GM23338 (cell line): ENCODE measurements at regions not wholly inside any gene's neighbourhood (a gene's known extent, or its start where the extent isn't known, plus 50 kb on each side); places are given as distances from the start of the nearest gene placed in this dataset.

Source experiments
- ATAC-seq: fragments of 200-7000 bp; cut with Tn5 transposase; 3 replicates; pipeline ENCODE4 v1.9.1; 2020
- DNase-seq: peaks from one replicate; pipeline ENCODE4 v3.0.0-alpha.2; 2015; ENCODE audit warnings: low spot score
- H2AFZ ChIP-seq: fragments of 200-600 bp; sonication (generic); 2 replicates; pipeline ENCODE4 v1.8.0; 2016; ENCODE audit warnings: antibody characterized with exemption, mild to moderate bottlenecking, moderate library complexity
- H3F3A ChIP-seq: fragments of 200-600 bp; sonication (generic); replicated peaks from 2 replicates; pipeline ENCODE4 v1.8.0; 2017; ENCODE audit warnings: antibody characterized with exemption, mixed run types, low read depth
- H3K27ac ChIP-seq: fragments of 200-600 bp; sonication (generic); 2 replicates; pipeline ENCODE4 v1.6.1; 2016; ENCODE audit warnings: low read depth
- H3K27me3 ChIP-seq: fragments of 200-600 bp; sonication (generic); 2 replicates; pipeline ENCODE4 v1.8.0; 2016; ENCODE audit warnings: mild to moderate bottlenecking, mixed run types, moderate library complexity; ENCODE audit not compliant: insufficient read depth
- H3K36me3 ChIP-seq: fragments of 200-600 bp; sonication (generic); 2 replicates; pipeline ENCODE4 v1.8.0; 2016; ENCODE audit warnings: mild to moderate bottlenecking; ENCODE audit not compliant: insufficient read depth
- H3K4me1 ChIP-seq: fragments of 200-600 bp; sonication (generic); 2 replicates; pipeline ENCODE4 v1.8.0; 2016; ENCODE audit warnings: mild to moderate bottlenecking, moderate library complexity; ENCODE audit not compliant: insufficient read depth
- H3K4me2 ChIP-seq: fragments of 200-600 bp; sonication (generic); 2 replicates; pipeline ENCODE4 v1.7.1; 2017; ENCODE audit warnings: mixed run types
- H3K4me3 ChIP-seq: fragments of 200-600 bp; sonication (generic); 2 replicates; pipeline ENCODE4 v1.6.1; 2016; ENCODE audit warnings: mixed run types
- H3K79me2 ChIP-seq: fragments of 200-600 bp; sonication (generic); replicated peaks from 2 replicates; pipeline ENCODE4 v1.8.0; 2017; ENCODE audit warnings: mild to moderate bottlenecking; ENCODE audit not compliant: insufficient read depth
- H3K9me2 ChIP-seq: fragments of 200-600 bp; sonication (generic); 2 replicates; pipeline ENCODE4 v1.8.0; 2017; ENCODE audit not compliant: insufficient read depth
- H4K20me1 ChIP-seq: fragments of 200-600 bp; sonication (generic); replicated peaks from 2 replicates; pipeline ENCODE4 v1.8.0; 2017; ENCODE audit warnings: mild to moderate bottlenecking; ENCODE audit not compliant: insufficient read depth
- H3K27ac Mint-ChIP-seq: 2 replicates; pipeline ENCODE4 v1.8.0; 2020; ENCODE audit warnings: inconsistent platforms, mild to moderate bottlenecking, moderate library complexity, mixed read lengths
- H3K27me3 Mint-ChIP-seq: 3 replicates; pipeline ENCODE4 v1.8.0; 2022; ENCODE audit warnings: low read depth, mild to moderate bottlenecking, moderate library complexity, mixed read lengths, inconsistent platforms; ENCODE audit not compliant: insufficient read depth, poor library complexity
- H3K36me3 Mint-ChIP-seq: 3 replicates; pipeline ENCODE4 v1.8.0; 2021; ENCODE audit warnings: low read depth, mild to moderate bottlenecking, inconsistent platforms, moderate library complexity, mixed read lengths
- H3K4me1 Mint-ChIP-seq: 3 replicates; pipeline ENCODE4 v1.8.0; 2020; ENCODE audit warnings: mild to moderate bottlenecking, inconsistent platforms, mixed read lengths
- H3K4me3 Mint-ChIP-seq: 3 replicates; pipeline ENCODE4 v1.8.0; 2021; ENCODE audit warnings: moderate library complexity, mild to moderate bottlenecking, inconsistent platforms, mixed read lengths
- H3K9me3 Mint-ChIP-seq: 3 replicates; pipeline ENCODE4 v1.8.0; 2020; ENCODE audit warnings: moderate library complexity, mild to moderate bottlenecking, inconsistent platforms, mixed read lengths
- EZH2phosphoT487 ChIP-seq: fragments of 200-600 bp; sonication (generic); IDR thresholded peaks from one replicate; pipeline ENCODE4 v1.8.1; 2018; ENCODE audit warnings: antibody characterized with exemption; ENCODE audit not compliant: unreplicated experiment
- POLR2AphosphoS5 ChIP-seq: IDR thresholded peaks from 2 replicates; pipeline ENCODE4 v1.6.1; 2016; ENCODE audit warnings: antibody characterized with exemption, low read depth
- ZNF114 ChIP-seq: fragments of 250-450 bp; sonication (Bioruptor Pico); IDR thresholded peaks from 2 replicates; pipeline ENCODE4 v1.5.0; 2020; ENCODE audit warnings: mild to moderate bottlenecking, moderate library complexity
- ZNF331 ChIP-seq: fragments of 250-450 bp; sonication (Bioruptor Pico); IDR thresholded peaks from 2 replicates; pipeline ENCODE4 v1.5.0; 2020; ENCODE audit warnings: low read depth, mild to moderate bottlenecking, moderate library complexity
- TF ChIP-seq, protein P1 (sequence below): fragments of 250-450 bp; sonication (Bioruptor Pico); IDR thresholded peaks from 2 replicates; pipeline ENCODE4 v1.5.0; 2020; ENCODE audit warnings: mild to moderate bottlenecking, moderate library complexity
- TF ChIP-seq, protein P2 (sequence below): IDR thresholded peaks from one replicate; pipeline ENCODE4 v1.6.1; 2018; ENCODE audit warnings: antibody characterized with exemption; ENCODE audit not compliant: unreplicated experiment
- TF ChIP-seq, protein P3 (sequence below), 2 experiments: fragments of 200-600 bp in 1 of 2; sonication (generic) in 1 of 2; conservative IDR thresholded peaks; 2 replicates each; pipeline versions ENCODE4 v1.5.1 to v1.6.1; 2016 to 2017; ENCODE audit warnings: antibody characterized with exemption in 2 of 2, low read depth in 2 of 2, mild to moderate bottlenecking in 2 of 2, moderate library complexity in 1 of 2
- TF ChIP-seq, protein P4 (sequence below): IDR thresholded peaks from 2 replicates; pipeline ENCODE4 v1.6.1; 2016; ENCODE audit warnings: antibody characterized with exemption

DNA sequence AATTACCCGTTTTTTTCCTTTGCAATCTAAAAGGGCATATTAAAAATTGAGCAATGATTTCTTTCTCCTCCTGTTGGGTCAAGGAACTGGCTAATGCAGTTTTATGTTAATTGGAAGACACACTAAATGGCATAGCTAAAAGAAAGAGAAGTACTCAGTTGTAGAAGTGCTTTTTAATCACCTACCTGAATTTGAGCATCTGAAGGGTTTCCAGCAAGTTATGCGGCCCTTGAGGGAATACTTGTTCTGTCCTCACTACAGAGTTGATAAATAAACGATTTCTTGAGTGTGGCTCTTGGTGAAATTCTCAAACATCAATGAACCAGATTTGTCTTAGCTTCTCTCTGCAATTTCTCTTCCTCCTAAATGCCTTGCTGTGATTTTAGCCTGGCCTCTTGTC, 184.1 kb upstream of the RPH3A start (continued):
- TF ChIP-seq, protein P1, sequence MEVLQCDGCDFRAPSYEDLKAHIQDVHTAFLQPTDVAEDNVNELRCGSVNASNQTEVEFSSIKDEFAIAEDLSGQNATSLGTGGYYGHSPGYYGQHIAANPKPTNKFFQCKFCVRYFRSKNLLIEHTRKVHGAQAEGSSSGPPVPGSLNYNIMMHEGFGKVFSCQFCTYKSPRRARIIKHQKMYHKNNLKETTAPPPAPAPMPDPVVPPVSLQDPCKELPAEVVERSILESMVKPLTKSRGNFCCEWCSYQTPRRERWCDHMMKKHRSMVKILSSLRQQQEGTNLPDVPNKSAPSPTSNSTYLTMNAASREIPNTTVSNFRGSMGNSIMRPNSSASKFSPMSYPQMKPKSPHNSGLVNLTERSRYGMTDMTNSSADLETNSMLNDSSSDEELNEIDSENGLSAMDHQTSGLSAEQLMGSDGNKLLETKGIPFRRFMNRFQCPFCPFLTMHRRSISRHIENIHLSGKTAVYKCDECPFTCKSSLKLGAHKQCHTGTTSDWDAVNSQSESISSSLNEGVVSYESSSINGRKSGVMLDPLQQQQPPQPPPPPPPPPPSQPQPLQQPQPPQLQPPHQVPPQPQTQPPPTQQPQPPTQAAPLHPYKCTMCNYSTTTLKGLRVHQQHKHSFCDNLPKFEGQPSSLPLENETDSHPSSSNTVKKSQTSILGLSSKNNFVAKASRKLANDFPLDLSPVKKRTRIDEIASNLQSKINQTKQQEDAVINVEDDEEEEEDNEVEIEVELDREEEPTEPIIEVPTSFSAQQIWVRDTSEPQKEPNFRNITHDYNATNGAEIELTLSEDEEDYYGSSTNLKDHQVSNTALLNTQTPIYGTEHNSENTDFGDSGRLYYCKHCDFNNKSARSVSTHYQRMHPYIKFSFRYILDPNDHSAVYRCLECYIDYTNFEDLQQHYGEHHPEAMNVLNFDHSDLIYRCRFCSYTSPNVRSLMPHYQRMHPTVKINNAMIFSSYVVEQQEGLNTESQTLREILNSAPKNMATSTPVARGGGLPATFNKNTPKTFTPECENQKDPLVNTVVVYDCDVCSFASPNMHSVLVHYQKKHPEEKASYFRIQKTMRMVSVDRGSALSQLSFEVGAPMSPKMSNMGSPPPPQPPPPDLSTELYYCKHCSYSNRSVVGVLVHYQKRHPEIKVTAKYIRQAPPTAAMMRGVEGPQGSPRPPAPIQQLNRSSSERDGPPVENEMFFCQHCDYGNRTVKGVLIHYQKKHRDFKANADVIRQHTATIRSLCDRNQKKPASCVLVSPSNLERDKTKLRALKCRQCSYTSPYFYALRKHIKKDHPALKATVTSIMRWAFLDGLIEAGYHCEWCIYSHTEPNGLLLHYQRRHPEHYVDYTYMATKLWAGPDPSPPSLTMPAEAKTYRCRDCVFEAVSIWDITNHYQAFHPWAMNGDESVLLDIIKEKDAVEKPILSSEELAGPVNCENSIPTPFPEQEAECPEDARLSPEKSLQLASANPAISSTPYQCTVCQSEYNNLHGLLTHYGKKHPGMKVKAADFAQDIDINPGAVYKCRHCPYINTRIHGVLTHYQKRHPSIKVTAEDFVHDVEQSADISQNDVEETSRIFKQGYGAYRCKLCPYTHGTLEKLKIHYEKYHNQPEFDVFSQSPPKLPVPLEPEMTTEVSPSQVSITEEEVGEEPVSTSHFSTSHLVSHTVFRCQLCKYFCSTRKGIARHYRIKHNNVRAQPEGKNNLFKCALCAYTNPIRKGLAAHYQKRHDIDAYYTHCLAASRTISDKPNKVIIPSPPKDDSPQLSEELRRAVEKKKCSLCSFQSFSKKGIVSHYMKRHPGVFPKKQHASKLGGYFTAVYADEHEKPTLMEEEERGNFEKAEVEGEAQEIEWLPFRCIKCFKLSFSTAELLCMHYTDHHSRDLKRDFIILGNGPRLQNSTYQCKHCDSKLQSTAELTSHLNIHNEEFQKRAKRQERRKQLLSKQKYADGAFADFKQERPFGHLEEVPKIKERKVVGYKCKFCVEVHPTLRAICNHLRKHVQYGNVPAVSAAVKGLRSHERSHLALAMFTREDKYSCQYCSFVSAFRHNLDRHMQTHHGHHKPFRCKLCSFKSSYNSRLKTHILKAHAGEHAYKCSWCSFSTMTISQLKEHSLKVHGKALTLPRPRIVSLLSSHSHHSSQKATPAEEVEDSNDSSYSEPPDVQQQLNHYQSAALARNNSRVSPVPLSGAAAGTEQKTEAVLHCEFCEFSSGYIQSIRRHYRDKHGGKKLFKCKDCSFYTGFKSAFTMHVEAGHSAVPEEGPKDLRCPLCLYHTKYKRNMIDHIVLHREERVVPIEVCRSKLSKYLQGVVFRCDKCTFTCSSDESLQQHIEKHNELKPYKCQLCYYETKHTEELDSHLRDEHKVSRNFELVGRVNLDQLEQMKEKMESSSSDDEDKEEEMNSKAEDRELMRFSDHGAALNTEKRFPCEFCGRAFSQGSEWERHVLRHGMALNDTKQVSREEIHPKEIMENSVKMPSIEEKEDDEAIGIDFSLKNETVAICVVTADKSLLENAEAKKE, result no peak

DNA sequence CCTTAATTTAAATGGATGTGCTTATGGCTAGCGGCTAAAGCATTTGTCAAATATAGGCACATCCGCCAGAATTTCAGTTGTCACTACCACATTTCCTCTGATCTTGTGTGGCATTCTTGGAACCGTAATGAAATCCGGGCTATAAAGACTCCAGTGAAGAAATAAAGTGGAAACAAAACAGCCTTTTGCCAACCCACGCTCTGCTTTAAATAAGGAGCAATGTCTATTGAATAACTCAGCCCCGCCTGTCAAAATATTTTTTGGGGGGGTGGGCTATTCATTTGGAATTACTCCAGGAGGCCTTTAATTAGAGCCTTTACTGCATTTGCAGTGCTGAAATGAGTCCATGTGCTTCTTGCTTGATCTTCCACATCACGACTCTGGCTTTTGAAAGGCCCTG, 179.6 kb upstream of the RPH3A start:
- H3K4me3 Mint-ChIP-seq, result no peak overlapping the region

More for the DNA sequence above, 179.6 kb upstream of the RPH3A start:
- no peaks in the 10 kb centered on the region for H3K79me2 ChIP-seq
- Mint-ChIP-seq H3K36me3 (no peaks in the 10 kb centered on the region), H3K9me3 (0 out of 3 replicates have a peak, but pooled peaks cover 4% of the 10 kb centered on the region), H3K27me3 (peaks cover 4% of the 10 kb centered on the region), H3K27ac (no peak overlapping the region), H3K4me1 (peaks cover 21% of the 10 kb centered on the region)
- ATAC-seq (no peak), DNase-seq (no peak)
- H4K20me1 ChIP-seq, result no peaks in the 10 kb centered on the region
- TF ChIP-seq, protein P2, sequence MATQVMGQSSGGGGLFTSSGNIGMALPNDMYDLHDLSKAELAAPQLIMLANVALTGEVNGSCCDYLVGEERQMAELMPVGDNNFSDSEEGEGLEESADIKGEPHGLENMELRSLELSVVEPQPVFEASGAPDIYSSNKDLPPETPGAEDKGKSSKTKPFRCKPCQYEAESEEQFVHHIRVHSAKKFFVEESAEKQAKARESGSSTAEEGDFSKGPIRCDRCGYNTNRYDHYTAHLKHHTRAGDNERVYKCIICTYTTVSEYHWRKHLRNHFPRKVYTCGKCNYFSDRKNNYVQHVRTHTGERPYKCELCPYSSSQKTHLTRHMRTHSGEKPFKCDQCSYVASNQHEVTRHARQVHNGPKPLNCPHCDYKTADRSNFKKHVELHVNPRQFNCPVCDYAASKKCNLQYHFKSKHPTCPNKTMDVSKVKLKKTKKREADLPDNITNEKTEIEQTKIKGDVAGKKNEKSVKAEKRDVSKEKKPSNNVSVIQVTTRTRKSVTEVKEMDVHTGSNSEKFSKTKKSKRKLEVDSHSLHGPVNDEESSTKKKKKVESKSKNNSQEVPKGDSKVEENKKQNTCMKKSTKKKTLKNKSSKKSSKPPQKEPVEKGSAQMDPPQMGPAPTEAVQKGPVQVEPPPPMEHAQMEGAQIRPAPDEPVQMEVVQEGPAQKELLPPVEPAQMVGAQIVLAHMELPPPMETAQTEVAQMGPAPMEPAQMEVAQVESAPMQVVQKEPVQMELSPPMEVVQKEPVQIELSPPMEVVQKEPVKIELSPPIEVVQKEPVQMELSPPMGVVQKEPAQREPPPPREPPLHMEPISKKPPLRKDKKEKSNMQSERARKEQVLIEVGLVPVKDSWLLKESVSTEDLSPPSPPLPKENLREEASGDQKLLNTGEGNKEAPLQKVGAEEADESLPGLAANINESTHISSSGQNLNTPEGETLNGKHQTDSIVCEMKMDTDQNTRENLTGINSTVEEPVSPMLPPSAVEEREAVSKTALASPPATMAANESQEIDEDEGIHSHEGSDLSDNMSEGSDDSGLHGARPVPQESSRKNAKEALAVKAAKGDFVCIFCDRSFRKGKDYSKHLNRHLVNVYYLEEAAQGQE, result no peak
- TF ChIP-seq, protein P3, sequence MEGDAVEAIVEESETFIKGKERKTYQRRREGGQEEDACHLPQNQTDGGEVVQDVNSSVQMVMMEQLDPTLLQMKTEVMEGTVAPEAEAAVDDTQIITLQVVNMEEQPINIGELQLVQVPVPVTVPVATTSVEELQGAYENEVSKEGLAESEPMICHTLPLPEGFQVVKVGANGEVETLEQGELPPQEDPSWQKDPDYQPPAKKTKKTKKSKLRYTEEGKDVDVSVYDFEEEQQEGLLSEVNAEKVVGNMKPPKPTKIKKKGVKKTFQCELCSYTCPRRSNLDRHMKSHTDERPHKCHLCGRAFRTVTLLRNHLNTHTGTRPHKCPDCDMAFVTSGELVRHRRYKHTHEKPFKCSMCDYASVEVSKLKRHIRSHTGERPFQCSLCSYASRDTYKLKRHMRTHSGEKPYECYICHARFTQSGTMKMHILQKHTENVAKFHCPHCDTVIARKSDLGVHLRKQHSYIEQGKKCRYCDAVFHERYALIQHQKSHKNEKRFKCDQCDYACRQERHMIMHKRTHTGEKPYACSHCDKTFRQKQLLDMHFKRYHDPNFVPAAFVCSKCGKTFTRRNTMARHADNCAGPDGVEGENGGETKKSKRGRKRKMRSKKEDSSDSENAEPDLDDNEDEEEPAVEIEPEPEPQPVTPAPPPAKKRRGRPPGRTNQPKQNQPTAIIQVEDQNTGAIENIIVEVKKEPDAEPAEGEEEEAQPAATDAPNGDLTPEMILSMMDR (conservative IDR thresholded peaks at IDR 0.05; ENCODE audit: low read depth in 2 of 2), result no peak
- TF ChIP-seq ZNF331 (CRISPR knock-in tag) (no peak), ZNF114 (CRISPR knock-in tag) (no peak), EZH2phosphoT487 (no peak), POLR2AphosphoS5 (no peak)
- TF ChIP-seq, protein P4, sequence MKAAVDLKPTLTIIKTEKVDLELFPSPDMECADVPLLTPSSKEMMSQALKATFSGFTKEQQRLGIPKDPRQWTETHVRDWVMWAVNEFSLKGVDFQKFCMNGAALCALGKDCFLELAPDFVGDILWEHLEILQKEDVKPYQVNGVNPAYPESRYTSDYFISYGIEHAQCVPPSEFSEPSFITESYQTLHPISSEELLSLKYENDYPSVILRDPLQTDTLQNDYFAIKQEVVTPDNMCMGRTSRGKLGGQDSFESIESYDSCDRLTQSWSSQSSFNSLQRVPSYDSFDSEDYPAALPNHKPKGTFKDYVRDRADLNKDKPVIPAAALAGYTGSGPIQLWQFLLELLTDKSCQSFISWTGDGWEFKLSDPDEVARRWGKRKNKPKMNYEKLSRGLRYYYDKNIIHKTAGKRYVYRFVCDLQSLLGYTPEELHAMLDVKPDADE, result no peak
- H3K9me2 ChIP-seq, result 0 out of 2 replicates have a peak, but pooled peaks cover 2% of the 10 kb centered on the region
- H3K36me3 ChIP-seq, result no peaks in the 10 kb centered on the region
- H3K4me2 ChIP-seq, result no peak overlapping the region
- no peak overlapping the region for H2AFZ ChIP-seq
- H3F3A ChIP-seq, result peaks cover under 1% of the 10 kb centered on the region; the same call in 1 of the 2 replicates
- no peaks in the 10 kb centered on the region for H3K27me3 ChIP-seq
- H3K4me1 ChIP-seq, result peaks cover 12% of the 10 kb centered on the region; the same call in 1 of the 2 replicates
- no peak overlapping the region for H3K4me3 ChIP-seq
- no peak overlapping the region for H3K27ac ChIP-seq
